K562 (cell line): ENCODE measurements at regions not wholly inside any gene's neighbourhood (a gene's known extent, or its start where the extent isn't known, plus 50 kb on each side); places are given as distances from the start of the nearest gene placed in this dataset.

Source experiments
- ATAC-seq: fragments of 200-7000 bp; cut with Tn5 transposase; 3 replicates; pipeline ENCODE4 v1.9.1; 2020; ENCODE audit warnings: moderate library complexity
- BruUV-seq: library from RNA; stranded (reverse); fragments of 400-500 nt; replicated peaks from 2 replicates; lab custom pipeline; 2021; lab: Mats Ljungman, UMichigan
- CTCF ChIA-PET: fragments of 300-600 bp; formaldehyde crosslinking; extraction: SDS; loops from one replicate; lab custom pipeline; 2021; ENCODE audit warnings: low intra/inter-chr PET ratio; lab: Yijun Ruan, JAX
- POLR2A ChIA-PET: fragments of 300-600, 350-650 bp; sonication (Branson Sonifier 250); formaldehyde crosslinking; extraction: SDS; loops from one replicate; lab custom pipeline; 2021; ENCODE audit warnings: antibody characterized with exemption, inconsistent platforms; lab: Yijun Ruan, JAX
- DNase-seq, 4 experiments: peaks; one replicate each; pipeline versions ENCODE4 v3.0.0 to v3.0.0-alpha.2; 2011 to 2018; ENCODE audit warnings: low spot score in 3 of 4, mixed read lengths in 3 of 4; ENCODE audit errors: extremely low read depth in 1 of 4
- FAIRE-seq: peaks from 2 replicates; lab custom pipeline; 2011; peaks lifted over from hg19 to GRCh38; lab: Jason Lieb, UNC
- H2AFZ ChIP-seq: 2 replicates; pipeline ENCODE4 v1.6.0; 2011; ENCODE audit warnings: low read depth, low read length, control low read depth, inconsistent platforms
- H3K27ac ChIP-seq: fragments of 200-600 bp; 3 replicates; pipeline ENCODE4 v1.8.0; 2011; ENCODE audit warnings: low read depth, mild to moderate bottlenecking, control low read depth, inconsistent platforms, low read length, moderate library complexity, mixed read lengths; ENCODE audit errors: extremely low read depth
- H3K27me3 ChIP-seq, 2 experiments: fragments of 300-600 bp in 1 of 2; 2 replicates in 1 of 2; 3 replicates in 1 of 2; pipeline versions ENCODE4 v1.6.0 to v1.8.0; 2011; ENCODE audit warnings: inconsistent platforms in 2 of 2, low read length in 2 of 2, mild to moderate bottlenecking in 1 of 2, mixed read lengths in 1 of 2, moderate library complexity in 1 of 2; ENCODE audit not compliant: control insufficient read depth in 2 of 2, insufficient read depth in 2 of 2
- H3K36me3 ChIP-seq: fragments of 300-600 bp; 3 replicates; pipeline ENCODE4 v1.8.0; 2011; ENCODE audit warnings: mild to moderate bottlenecking, low read length, inconsistent platforms; ENCODE audit not compliant: control insufficient read depth, insufficient read depth
- H3K4me1 ChIP-seq, 2 experiments: fragments of 200-600 bp in 1 of 2; replicated peaks in 1 of 2; 2 replicates in 1 of 2; 3 replicates in 1 of 2; pipeline versions ENCODE4 v1.5.1 to v1.8.0; 2011; ENCODE audit warnings: inconsistent platforms in 2 of 2, low read length in 2 of 2, mild to moderate bottlenecking in 1 of 2, mixed read lengths in 1 of 2, moderate library complexity in 1 of 2; ENCODE audit not compliant: control insufficient read depth in 2 of 2, insufficient read depth in 2 of 2
- H3K4me2 ChIP-seq: 2 replicates; pipeline ENCODE4 v1.6.1; 2011; ENCODE audit warnings: low read length, control low read depth, inconsistent platforms, mixed read lengths; ENCODE audit not compliant: insufficient read depth
- H3K4me3 ChIP-seq: fragments of 200-600 bp; sonication (generic), shearing (Covaris generic); 2 replicates; pipeline ENCODE4 v1.5.1; 2016; ENCODE audit warnings: control low read depth, inconsistent platforms
- H3K79me2 ChIP-seq: fragments of 200-600 bp; 3 replicates; pipeline ENCODE4 v1.8.0; 2011; ENCODE audit warnings: low read length, inconsistent platforms; ENCODE audit not compliant: control insufficient read depth, insufficient read depth
- H3K9ac ChIP-seq, 2 experiments: 2 replicates each; pipeline versions ENCODE4 v1.6.0 to v1.6.1; 2011; ENCODE audit warnings: low read depth in 2 of 2, low read length in 2 of 2, control low read depth in 1 of 2, inconsistent platforms in 1 of 2, mild to moderate bottlenecking in 1 of 2, mixed read lengths in 1 of 2; ENCODE audit not compliant: insufficient read depth in 1 of 2
- H3K9me1 ChIP-seq: one replicate; pipeline ENCODE4 v1.6.0; 2011; ENCODE audit warnings: inconsistent platforms, mild to moderate bottlenecking, low read length, moderate library complexity; ENCODE audit not compliant: control insufficient read depth, insufficient read depth
- H3K9me3 ChIP-seq: replicated peaks from 2 replicates; pipeline ENCODE4 v1.5.1; 2011; ENCODE audit warnings: low read depth, low read length, inconsistent platforms; ENCODE audit not compliant: control insufficient read depth, insufficient read depth
- H4K20me1 ChIP-seq: replicated peaks from 2 replicates; pipeline ENCODE4 v1.6.1; 2011; ENCODE audit warnings: low read length, inconsistent platforms, mixed read lengths; ENCODE audit not compliant: control insufficient read depth, insufficient read depth
- HMG20B ChIP-seq: fragments of 250-450 bp; sonication (Bioruptor Pico); IDR thresholded peaks from 2 replicates; pipeline ENCODE4 v1.5.0; 2021; ENCODE audit warnings: mild to moderate bottlenecking
- MCM2 ChIP-seq: fragments of 450-650 bp; IDR thresholded peaks from 2 replicates; pipeline ENCODE4 v1.6.1; 2017; ENCODE audit warnings: low read depth, mild to moderate bottlenecking
- TEAD1 ChIP-seq, 2 experiments: fragments of 450-650 bp in 1 of 2; sonication (generic) in 1 of 2; formaldehyde crosslinking; IDR thresholded peaks; 2 replicates each; pipeline versions ENCODE4 v1.4.0 to v1.8.0; 2020 to 2022; ENCODE audit warnings: mild to moderate bottlenecking in 2 of 2, missing genetic modification reagents in 1 of 2
- ZNF57 ChIP-seq: fragments of 450-650 bp; formaldehyde crosslinking; IDR thresholded peaks from 2 replicates; pipeline ENCODE4 v1.4.0; 2020; ENCODE audit warnings: mild to moderate bottlenecking, moderate library complexity
- WGBS: fragments of 100-300 bp; shearing (Covaris generic); methylation state at CpG from one replicate; pipeline ENCODE4 v1.1.6; 2016; ENCODE audit warnings: low coverage, mixed read lengths; ENCODE audit not compliant: insufficient coverage; ENCODE audit errors: missing lambda C conversion rate; 5-methylcytosine and 5-hydroxymethylcytosine counted together
- in situ Hi-C: fragments of 300-500 bp; cut with MboI; formaldehyde crosslinking; loops from 4 replicates; pipeline ENCODE4 v1.15.0; 2018; ENCODE audit warnings: inconsistent platforms, mixed read lengths
- intact Hi-C: fragments of 100-400 bp; cut with micrococcal nuclease; formaldehyde crosslinking; loops from 2 replicates; pipeline ENCODE4 v1.14.2; 2022

- H3K4me2 ChIP-seq: no peak overlapping the region
- H3K79me2 ChIP-seq: no peaks in the 10 kb centered on the region
- no peaks in the 10 kb centered on the region for H3K36me3 ChIP-seq
- no peaks in the 10 kb centered on the region for H3K9me1 ChIP-seq
- H3K4me1 ChIP-seq: no peaks in the 10 kb centered on the region
- no peak for TF ChIP-seq HMG20B (CRISPR knock-in tag)
- H4K20me1 ChIP-seq: no peaks in the 10 kb centered on the region
- ATAC-seq: no peak
- 0% methylated on average over 2 of the region's 3 CpGs for WGBS
- H3K27ac ChIP-seq: no peak overlapping the region
- no peak overlapping the region for H2AFZ ChIP-seq
- ChIA-PET POLR2A (no interaction called here), CTCF (no interaction called here)
- FAIRE-seq: no peak
- DNase-seq: no peak
- no peaks in the 10 kb centered on the region; a peak in 2 of 5 replicates for H3K27me3 ChIP-seq
- no peak overlapping the region for H3K4me3 ChIP-seq
- BruUV-seq: no TSS peak
- H3K9me3 ChIP-seq: no peaks in the 10 kb centered on the region
- in situ Hi-C loops (no loop called here), intact Hi-C loops (no loop called here)
- no peak overlapping the region for H3K9ac ChIP-seq
These were observed 130.3 kb upstream of the SATB2 start for GRCh38 chr2:199588054-199588453.

GRCh38 chr2:199586646-199587045 lies 128.9 kb upstream of the SATB2 start:
- H3K36me3 ChIP-seq: no peaks in the 10 kb centered on the region

More at GRCh38 chr2:199586646-199587045, 128.9 kb upstream of the SATB2 start:
- H3K79me2 ChIP-seq: no peaks in the 10 kb centered on the region
- in situ Hi-C loops: no loop called here
- no peak overlapping the region for H3K4me3 ChIP-seq
- DNase-seq (no peak), FAIRE-seq (no peak), ATAC-seq (no peak)
- no peaks in the 10 kb centered on the region for H3K4me1 ChIP-seq
- H2AFZ ChIP-seq: no peak overlapping the region
- no peak for TF ChIP-seq TEAD1 (CRISPR knock-in tag; IDR thresholded peaks at IDR 0.05)
- no peak for TF ChIP-seq ZNF57 (CRISPR knock-in tag)
- TF ChIP-seq MCM2: no peak
- no peaks in the 10 kb centered on the region for H3K9me1 ChIP-seq
- no peak overlapping the region for H3K9ac ChIP-seq
- no peaks in the 10 kb centered on the region; a peak in 2 of 5 replicates for H3K27me3 ChIP-seq
- H4K20me1 ChIP-seq: no peaks in the 10 kb centered on the region
- no peak overlapping the region for H3K27ac ChIP-seq
- intact Hi-C loops: no loop called here
- WGBS: 0% methylated on average over 2 of the region's 2 CpGs
- H3K9me3 ChIP-seq: no peaks in the 10 kb centered on the region
- CTCF ChIA-PET: no interaction called here
- no TSS peak for BruUV-seq
- H3K4me2 ChIP-seq: no peak overlapping the region
- POLR2A ChIA-PET: no interaction called here
